HuH-7 (cell line): ENCODE measurements at regions not wholly inside any gene's neighbourhood (a gene's known extent, or its start where the extent isn't known, plus 50 kb on each side); places are given as distances from the start of the nearest gene placed in this dataset.

ENCODE experiments used
- DNase-seq: peaks from one replicate; pipeline ENCODE4 v3.0.0; 2011; ENCODE audit warnings: low spot score

DNA sequence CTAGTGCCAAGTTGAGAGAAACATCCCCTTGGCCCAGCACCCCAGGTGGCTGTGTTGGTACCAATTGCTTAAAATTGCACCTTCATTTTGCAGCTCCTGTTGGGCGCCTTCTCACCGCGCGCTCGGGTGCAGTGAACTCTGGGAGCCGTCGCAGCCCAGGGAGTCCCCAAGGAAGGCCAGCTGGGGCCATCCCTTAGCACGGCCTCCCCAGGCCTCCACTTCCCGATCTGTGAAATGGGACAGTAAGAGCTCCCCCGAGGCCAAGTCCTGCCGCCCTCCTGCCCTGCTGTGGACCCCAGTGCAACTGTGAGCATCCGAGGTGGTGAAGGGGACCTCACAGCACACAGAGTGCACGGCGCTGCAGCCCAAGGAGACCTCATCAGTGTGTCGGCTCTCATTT is 1234.1 kb downstream of the BRD1 start:
- DNase-seq: no peak

DNA sequence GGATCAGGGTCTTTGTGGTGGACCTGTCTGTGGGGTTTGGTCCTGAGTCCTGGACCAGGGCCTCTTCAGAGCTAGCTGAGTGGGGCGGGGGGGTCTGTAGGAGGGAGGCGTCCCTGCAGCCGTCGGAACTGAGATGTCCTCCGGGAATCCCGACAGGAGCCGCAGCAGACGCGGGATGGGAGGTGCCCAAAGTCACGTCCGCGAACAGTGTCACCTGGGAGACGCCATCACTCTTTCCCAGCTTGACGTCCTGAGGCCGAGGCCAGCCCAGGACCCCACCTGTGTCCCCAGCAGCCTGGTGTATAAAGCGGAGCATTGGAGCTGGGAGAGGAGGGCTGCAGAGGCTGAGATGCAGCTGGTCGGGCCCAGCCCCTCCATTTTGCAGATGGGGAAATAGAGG is 1234.7 kb downstream of the BRD1 start:
- no peak for DNase-seq

DNA sequence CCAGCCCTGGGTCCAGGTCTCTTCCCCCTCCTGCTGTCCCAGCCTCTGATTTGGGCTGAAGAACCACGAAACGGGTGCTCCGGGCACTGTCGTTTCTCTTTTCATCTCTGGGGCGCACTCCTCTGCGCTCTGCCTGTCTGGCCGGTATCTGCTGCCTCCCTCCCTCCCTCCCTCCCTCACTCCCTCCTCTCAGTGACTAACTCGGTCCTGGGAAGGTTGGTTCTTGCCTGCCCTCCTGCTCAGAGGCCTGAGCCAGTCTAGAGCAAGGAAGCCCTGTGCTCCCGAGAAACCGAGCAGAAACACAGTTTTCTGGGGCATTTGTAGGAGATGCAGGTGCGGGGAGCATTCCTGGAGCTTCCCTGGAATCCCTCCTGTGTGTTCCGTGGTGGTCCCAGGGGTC is 1235.2 kb downstream of the BRD1 start:
- DNase-seq: no peak

DNA sequence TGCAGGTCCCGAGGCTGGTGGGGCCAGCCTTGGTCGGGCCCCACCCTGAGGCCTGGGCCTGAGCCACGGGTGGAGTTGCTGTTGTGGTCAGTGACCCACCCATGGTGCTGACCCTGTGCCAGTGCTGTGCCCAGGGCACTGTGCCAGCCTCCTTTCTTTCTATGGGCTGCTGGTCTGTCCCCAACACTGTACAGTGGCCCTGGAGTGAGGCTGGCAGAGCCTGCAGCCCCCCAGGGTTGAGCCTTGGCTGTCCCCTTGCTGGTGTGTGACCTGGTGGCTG is 1235.7 kb downstream of the BRD1 start:
- no peak for DNase-seq

DNA sequence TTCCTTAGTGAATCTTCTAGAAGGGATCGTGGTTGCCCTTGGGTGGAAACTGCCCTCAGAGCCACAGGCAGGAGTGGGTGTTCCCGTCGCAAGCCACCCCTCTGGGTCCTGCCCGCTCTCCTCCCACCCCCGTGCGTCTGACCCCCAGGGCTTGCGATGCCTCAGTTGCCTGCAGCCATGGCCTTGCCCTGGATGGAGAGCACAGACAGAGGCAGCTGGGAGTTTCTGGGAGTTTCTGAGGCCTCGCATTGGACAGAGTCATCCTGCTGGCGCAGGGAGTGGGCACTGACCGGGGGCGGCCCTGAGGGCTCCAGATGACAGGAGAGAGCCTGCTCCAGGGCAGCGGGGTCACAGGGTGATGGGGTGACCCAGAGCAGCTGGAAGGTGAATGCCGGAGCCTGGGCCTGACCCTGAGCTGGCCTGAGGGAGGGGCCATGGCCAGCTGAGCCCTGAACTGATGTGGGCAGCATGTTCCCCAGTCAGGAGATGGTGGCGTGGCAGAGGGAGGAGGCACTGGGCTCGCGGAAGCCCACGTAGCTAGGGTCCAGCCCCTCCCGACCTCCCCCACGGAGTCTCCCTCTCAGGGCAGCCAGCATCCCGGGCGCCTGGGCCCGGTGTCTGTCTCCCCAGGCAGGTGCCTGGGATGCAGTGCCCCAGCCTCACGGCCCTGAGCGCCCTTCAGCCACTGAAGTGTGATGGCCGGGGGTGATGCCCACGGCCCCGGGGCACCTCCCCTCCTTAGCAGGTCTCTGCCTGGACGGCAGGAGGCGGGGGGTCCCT is 1236.2 kb downstream of the BRD1 start:
- DNase-seq: no peak

DNA sequence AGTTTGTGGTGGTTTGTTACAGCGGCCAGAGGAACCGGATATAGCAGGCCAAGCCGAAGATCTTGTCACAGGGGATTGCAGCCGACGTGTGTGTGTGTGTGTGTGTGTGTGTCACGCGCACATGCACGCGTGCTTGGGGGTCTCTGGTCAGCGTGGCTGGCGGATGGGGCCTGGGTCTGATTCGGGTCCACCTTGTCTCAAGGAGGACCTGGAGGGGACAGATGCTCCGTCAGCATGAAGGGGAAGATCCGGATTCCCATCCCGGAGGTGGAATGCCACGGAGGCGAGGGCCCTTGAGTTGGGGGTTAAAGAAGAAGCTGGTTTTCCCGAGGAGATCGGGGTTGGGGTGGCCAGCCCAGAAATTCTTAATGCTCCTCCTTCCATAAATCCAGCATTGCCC is 1237.8 kb downstream of the BRD1 start:
- DNase-seq: no peak

DNA sequence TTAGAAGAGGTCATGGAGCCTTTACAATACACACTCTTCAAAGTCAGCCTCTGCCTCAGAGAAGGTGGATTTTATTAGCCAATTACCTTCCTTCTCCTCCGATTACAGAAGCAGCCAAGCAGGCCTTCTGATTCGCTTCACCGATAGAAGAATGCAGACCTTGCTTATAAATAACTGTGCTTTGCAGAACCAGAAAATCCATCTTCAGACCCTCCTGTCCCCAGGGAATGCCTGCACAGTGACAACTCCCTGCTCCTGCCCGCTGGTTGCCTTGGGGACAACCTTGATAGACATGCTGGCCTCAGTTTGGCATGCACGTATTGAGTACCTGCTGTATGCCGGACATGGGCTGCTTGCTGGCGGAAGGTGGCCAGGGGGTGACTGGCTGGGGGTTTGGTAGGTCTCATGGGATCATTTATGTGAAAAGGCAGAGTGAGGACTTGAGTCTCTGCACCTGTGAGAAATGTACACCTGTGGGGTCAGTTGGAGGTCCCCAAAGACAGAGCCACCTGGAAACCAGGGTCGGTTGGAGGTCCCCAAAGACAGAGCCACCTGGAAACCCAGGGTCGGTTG is 1238.7 kb downstream of the BRD1 start:
- DNase-seq: no peak

DNA sequence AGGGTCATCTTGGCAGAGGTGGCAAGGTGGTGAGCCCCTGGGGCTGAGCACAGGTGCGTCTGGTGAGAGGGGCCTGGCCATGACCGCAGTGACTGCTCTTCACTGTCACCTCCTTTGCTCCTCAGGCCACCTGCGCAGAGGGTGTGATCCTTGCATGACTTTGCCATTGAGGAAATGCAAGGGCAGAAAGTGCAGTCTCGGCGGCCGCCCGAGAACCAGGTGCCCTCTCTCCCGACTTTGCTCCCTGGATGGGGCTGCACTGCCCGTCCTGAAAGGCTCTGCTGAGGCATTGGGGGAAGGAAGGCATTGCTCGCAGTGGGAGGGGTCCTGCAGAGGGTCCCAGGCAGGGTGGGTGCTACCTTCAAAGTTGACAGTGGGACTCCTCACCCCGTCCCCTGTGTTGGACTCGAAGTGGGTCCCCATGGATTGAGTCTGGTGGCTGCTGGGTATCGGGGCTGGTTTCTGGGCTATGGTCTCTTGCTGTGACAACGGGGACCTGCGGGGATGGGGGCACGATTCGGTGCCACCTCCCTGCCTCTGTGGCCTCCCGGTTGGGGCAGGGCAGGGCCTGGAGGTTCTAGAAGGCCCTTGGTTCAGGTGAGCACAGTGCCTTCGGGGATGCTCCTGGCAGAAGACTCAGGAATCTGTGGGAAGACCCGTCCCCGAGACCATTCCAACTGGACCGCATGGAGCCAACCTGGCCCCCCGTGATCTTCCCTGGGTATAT is 1239.4 kb downstream of the BRD1 start:
- DNase-seq: no peak

DNA sequence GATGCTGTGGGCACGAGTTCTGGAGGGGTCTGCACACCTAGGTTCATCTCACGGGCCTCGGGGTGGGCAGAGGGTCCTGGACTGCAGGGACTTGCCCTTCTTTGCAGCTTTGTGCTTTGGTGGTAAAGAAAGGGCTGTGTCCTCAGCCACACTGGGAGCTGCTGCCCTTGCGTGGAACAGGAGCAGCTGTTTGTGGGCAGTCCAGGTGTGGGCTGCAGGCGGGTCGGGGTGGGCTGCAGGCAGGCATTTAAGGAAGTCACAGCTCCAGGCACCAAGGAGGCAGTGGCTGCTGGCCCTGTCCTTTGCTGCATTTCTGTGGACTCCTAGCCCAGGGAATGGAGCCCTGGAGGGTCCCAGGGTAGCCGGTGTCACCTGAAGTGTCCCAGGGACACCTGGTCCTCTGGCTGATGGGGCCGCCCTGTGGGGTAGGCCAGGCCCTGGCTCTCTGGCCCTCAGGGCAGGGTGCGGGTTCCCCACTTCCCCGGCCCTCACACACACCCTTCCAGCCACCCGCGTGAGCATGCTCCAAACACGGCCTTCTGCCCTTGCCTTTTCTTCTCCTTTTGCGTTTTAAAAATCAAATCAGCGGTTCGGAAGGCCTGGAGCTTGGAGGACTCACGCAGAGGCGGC is 1240.3 kb downstream of the BRD1 start:
- DNase-seq: no peak

DNA sequence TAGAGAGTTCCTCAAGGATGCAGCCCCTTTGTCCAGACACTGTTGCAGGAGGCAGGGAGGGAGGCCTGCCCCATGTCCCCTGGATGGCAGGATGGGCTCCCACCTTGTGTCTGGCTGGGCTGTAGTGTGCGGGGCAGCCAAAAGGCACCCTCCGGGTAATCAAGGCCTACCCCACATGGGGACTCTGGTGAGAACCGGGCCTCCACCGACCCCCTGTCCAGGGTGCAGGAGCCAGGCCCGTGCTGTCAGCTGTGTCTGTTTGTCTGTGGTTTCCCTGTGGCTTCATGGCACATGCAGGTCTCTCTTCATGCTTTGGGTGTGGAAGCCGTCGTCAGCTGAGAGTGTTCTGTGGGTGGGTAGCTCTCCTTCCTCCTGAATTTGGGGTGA is 1240.9 kb downstream of the BRD1 start:
- no peak for DNase-seq

DNA sequence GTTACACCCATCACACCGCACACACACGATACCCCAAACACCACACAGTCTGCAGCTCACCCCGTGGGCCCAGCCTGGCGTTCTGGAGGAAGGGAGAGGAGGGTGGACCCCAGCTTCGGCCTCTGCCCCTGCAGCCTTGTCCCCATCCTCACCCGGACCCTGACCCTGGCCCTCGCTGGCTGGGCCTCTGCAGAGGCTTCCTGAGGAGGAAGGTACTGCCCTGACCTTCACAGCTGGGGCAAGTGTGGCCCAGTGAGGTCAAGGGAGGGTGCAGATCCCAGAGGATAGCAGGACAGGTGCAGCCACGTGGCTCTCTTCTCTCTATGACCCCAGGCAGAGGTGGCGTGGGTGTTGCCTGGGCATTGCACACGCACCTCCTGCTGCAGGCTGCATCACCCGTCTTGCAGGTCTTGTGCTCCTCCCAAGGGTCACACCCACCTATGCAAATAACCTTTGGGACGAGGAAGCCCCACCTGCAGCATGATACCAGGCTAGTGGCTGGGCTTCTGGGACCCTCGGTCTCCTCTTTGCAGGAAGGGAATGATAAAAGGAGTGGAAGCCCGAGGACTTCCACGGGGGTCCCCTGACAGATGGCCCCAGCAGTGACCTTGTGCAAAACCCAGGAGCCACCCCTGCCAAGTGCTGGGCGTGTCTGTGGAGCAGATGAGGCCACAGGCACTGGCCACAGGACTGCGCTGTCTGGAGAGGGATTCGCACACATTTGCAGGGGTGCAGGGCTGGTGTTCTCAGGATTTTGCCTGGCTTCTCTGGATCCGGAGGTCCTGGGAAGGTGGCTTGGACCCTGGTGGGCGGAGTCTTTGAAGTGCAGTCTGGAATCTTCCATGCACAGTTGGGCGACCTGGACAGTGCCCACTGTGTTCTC is 1241.5 kb downstream of the BRD1 start:
- no peak for DNase-seq

DNA sequence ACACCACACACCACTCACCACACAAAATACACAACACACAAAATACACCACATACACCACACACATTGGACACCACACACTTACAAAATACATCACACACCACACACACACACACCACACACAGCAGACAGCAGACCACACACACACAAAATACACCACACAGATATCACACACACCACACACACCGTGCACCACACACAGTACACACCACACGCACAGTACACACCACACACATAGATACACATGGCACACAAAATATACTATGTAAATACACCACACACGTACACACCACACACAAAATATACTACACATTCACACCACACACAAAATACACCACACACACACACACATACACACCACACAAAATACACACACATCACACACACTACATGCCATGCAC is 1243.5 kb downstream of the BRD1 start:
- no peak for DNase-seq

DNA sequence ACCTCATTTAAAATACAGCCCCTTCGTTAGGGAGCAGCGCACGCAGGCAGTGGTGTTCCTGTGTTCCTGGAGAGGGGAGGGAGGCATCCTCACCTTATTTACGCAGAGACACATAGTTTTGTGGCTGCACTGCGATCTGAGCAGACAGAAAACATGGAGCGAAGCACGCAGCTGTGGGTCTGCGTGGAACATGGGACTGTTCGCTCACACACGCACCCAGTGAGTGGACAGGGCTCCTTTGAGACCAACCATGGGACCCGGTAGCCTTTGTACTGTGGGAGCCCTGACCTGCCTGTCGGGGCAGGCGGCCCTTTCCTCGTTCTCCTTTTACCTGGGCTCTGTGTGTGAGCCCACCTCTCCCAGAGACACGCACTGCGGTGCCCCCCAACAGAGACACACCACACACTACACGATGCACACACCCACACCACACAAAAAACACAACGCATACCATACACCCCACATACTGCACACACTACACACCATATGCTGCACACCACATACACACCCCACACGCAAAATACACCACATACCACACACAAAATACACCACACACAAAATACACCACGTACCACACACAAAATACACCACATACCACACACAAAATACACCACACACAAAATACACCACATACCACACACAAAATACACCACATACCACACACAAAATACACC is 1245.7 kb downstream of the BRD1 start:
- DNase-seq: no peak

DNA sequence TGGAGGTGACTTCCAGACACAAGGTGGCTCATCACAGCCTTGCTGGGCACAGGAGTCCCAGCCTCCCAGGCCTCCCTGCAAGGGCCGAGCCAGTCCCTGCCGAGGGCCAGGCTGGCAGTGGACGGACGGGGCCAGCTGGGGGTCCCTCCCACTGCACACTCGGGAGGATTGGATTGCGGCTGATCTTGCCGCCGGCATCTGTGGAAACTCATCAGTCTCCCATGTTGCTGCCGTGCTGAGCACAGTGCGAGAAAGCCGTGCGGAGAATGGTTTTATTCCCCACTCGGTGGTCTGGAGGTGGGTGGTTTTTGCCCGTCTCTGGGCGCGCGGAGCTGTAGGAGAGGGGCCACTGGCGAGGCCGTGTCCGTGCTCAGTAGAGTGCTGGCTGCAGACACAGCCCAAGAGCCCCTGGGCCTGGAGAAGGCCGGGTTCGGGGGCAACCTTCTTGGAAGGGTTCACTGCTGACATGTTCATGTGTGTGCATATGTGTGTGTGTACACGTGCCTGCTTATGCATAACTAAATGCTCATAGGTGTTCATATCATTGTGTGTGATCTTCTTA is 1246.4 kb downstream of the BRD1 start:
- DNase-seq: no peak

DNA sequence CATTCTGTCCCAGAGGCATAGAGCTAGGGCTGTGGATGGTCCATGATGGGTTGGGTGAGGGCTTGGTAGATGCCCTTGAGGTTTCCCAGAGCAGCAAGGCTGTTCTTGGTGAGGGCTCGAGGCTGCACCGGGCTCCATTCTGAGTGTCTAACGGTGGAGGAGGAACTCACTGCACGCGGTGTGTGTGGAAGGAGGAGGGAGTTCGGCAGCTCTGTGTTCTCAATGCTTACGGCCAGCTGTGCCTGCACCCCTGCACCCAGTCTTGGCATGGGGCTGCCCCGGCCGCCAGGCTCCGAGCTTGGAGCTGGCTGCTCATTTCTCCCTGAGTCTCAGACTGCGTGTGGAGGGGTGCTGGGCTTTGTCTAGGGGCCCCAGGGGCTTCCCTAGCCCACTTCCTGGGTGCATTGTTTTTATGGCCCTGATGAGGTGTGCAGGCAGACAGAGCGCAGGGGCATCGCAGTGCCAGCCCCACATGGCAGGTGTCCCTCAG is 1247.1 kb downstream of the BRD1 start:
- no peak for DNase-seq

DNA sequence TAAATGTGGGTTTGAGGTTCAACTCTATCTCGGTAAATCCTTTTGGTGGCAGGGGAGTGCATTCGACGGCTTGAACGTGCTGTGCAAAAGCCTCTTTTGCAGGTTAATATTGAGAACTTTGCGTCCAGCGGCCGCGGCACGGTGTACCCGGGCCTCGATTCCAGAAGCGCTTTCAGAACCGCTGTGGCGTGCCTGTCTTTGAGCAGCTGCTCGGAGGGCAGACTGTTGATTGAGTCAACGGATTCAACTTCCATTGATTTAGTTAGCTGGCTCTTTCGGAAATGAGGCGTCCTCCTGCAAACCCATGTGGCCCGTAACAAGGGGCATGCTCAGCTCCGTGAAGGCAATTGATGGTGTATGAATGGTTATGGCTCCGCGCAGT is 1247.8 kb downstream of the BRD1 start:
- DNase-seq: no peak

DNA sequence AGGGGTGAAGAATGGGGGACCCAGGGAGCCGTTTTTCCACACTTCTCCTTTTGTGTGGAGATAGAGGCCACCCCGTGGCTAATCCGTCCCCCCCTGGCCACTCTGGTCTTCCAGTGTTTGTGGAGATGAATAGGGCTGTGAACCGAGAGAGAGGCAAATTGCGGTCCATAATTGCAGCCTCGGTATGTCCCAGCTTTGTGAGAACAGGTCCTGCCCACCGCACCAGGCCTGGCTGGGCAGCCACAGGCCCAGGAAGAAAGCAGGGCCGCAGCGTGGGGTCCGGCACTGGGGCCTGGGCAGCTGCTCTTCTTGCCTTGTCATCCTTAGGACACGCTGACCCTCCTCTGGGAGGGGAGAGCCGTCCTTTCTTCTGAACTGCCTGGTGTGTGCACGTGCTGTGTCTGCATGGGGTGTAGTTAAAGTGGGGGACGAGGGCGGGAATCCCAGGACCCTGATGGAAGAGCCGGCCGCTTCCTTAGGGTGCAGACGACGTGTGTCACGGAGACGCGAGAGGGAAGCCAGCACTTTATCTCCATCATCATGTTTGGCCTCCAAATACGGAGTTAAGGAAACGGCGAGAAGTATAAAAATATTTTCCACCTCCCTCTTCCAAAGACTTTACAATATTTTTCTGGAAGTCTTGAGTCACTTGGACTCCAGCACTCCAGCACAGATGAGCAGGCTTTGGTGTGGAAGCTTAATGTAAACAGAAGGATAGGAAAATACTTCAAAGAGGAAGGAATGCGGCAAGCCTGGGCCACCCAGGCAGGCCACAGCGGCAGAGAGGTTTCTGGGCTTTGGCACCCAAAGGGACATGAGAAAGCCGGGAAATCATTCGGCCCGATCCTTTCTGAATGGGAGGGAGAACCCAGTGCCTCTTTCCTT is 1248.4 kb downstream of the BRD1 start:
- DNase-seq: no peak

DNA sequence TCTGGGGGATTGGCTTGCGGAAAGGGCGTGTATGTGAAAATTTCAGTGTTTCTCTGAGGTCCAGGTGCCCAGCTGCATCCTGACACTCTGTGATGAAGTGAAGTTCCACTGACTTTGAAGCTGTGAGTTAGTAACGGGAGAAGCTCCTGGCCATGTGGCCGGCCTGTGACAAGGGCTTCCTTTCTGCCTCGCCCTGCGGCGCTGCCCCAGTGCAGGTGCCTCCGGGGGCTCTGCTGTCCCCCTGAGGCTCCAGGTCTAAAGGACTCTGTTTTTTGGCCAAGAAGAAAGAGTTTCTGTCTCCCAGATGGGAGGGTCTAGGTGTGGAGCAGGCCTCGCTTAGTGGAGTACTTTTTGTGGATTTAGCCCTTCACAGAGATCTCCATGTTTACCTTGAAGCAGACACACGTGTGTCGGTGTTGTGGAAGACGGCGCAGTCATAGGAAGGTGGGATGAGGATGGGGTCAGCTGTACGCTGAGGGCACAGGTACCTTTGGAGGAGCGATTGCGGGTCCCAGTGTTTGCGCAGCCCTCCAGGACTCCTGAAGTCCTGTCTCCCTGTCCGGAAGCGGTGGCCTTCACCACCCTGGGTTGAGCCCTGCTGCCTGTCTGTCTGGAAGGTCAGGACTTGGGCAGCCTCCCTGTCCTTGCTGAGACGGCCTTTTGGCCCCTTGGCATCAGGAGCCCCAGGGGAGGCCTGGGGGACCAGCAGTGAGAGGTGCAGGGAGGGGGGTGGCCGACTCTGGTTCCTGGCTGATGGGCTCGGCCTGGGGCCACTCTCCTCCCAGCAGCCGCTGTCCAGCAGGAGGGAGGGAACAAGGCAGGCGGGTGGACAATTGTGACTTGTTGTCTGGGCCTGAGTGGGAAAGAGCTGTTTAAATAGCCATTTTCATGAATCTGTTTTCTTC is 1249.3 kb downstream of the BRD1 start:
- no peak for DNase-seq

DNA sequence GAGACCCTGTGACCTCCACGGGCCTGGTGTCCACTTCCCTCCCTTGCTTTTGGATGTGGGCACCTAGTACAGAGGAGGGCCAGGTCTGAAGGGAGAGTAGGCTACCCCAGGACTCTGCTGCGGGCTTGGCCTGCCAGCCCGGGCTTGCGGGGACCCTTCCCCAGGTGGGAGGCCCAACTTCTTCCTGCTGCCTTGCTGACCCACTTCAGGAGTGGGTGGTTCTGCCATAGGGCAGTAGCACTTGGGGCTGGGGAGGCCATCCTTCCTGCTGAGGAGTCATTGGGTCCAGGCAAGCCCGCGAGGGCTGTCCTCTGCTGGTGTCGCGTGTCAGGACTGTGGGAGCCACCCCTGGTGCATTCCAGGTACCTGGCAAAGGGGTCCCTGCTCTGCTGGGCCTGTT is 1250.0 kb downstream of the BRD1 start:
- DNase-seq: no peak
